Ascending aorta (tissue), 2 donors: ENCODE measurements at regions not wholly inside any gene's neighbourhood (a gene's known extent, or its start where the extent isn't known, plus 50 kb on each side); places are given as distances from the start of the nearest gene placed in this dataset.

Experiments used
- DNase-seq, 2 donors: peaks; one replicate each; pipeline ENCODE4 v3.0.0-alpha.2; 2019; ENCODE audit warnings: low spot score in 2 of 2
- H3K27ac ChIP-seq, 2 donors: fragments of 200-600 bp; sonication (generic); one replicate each; pipeline ENCODE4 v1.5.1; 2016 to 2017; ENCODE audit warnings: mild to moderate bottlenecking in 1 of 2
- H3K27me3 ChIP-seq: fragments of 200-600 bp; sonication (generic); one replicate; pipeline ENCODE4 v1.5.1; 2017
- H3K36me3 ChIP-seq, 2 donors: fragments of 200-600 bp; sonication (generic); one replicate each; pipeline ENCODE4 v1.5.1; 2016
- H3K4me1 ChIP-seq, 2 donors: fragments of 200-600 bp; sonication (generic); one replicate each; pipeline ENCODE4 v1.5.1; 2016 to 2017; ENCODE audit warnings: mild to moderate bottlenecking in 1 of 2
- H3K4me3 ChIP-seq, 2 donors: fragments of 200-600 bp; sonication (generic); one replicate each; pipeline ENCODE4 v1.5.1; 2016 to 2017; ENCODE audit warnings: mild to moderate bottlenecking in 1 of 2
- H3K9me3 ChIP-seq, 2 donors: fragments of 200-600 bp; sonication (generic); one replicate each; pipeline ENCODE4 v1.5.1; 2016
- intact Hi-C: fragments of 100-400 bp; cut with DNase I; formaldehyde crosslinking; loops from one replicate; pipeline ENCODE4 v1.15.1; 2023
- TF ChIP-seq, protein P1 (sequence below), 3 experiments: fragments of 200-600 bp in 2 of 3; fragments of 450-650 bp in 1 of 3; sonication (generic) in 2 of 3; IDR thresholded peaks; one replicate each; pipeline ENCODE4 v1.5.1; 2016 to 2019; ENCODE audit warnings: antibody characterized with exemption in 3 of 3, mild to moderate bottlenecking in 1 of 3, moderate library complexity in 1 of 3

DNA sequence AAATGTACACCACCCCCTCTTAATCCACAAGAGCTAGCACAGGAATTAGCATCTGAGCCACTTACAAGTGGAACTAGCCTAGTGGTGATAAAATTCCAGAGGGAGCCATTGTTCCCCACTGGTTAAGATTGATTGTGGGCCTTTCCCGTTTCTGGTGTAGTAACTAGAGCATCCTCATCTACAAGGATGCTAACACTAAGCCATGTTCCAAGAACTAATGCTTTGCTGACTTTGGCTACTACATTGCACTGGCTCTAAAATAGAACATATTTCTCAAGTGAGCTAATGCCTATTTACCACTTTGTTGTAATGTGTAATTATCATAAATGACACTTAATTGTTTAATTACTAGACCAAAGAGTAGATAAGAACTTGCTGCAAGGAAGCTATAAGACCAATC lies 143.7 kb downstream of the FZD1 start:
- H3K27ac ChIP-seq, result peak overlapping the region in 1 of 2 donors; percentile 36
- TF ChIP-seq, protein P1, sequence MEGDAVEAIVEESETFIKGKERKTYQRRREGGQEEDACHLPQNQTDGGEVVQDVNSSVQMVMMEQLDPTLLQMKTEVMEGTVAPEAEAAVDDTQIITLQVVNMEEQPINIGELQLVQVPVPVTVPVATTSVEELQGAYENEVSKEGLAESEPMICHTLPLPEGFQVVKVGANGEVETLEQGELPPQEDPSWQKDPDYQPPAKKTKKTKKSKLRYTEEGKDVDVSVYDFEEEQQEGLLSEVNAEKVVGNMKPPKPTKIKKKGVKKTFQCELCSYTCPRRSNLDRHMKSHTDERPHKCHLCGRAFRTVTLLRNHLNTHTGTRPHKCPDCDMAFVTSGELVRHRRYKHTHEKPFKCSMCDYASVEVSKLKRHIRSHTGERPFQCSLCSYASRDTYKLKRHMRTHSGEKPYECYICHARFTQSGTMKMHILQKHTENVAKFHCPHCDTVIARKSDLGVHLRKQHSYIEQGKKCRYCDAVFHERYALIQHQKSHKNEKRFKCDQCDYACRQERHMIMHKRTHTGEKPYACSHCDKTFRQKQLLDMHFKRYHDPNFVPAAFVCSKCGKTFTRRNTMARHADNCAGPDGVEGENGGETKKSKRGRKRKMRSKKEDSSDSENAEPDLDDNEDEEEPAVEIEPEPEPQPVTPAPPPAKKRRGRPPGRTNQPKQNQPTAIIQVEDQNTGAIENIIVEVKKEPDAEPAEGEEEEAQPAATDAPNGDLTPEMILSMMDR (IDR thresholded peaks at IDR 0.05), result no peak
- intact Hi-C loops, result no loop called here

DNA sequence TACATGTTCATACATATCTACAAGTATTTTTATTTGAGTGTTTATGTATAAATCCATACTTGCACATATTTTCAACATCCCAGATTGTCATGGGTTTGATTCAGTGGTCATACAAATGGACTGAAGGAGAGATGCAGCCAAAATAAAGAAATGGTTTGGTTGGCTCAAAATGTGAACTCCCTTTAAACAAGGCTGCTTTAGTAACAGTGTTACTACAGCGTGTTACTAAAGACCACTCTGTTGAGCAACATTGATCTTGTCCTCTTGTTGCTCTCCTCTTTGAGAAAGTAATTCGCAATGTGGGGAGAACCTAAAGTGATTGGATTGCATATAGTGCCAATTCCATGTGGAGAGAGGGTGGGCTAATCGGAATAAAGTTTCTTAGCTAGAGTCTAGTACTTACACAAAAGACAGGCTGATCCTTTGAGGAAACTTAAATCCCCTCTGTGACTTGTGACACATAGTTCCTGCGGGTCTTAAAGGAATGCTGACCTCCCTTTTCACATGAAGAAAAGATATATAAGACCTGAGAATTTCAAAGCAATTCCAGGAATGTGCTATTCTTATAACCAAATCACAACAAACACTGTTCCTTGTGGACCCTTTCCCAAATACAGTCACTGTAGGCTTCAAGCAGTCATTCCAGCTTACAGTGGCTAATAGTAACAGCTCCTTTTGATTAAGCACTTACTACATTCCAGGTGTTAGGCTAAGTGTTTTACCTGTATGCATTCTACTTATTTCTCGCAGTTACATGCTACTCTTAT lies 144.3 kb downstream of the FZD1 start:
- intact Hi-C loops, result no loop called here
- H3K36me3 ChIP-seq, result no peaks in the 10 kb centered on the region
- TF ChIP-seq, protein P1 (IDR thresholded peaks at IDR 0.05), result no peak
- H3K9me3 ChIP-seq, result no peaks in the 10 kb centered on the region
- DNase-seq, result no peak
- H3K27ac ChIP-seq, result peak overlapping the region in 1 of 2 donors; percentile 36
- H3K27me3 ChIP-seq, result no peaks in the 10 kb centered on the region
- peaks cover 0 to 11% of the 10 kb centered on the region in 2 donors for H3K4me1 ChIP-seq
- H3K4me3 ChIP-seq, result no peak overlapping the region

More for the DNA sequence above, 143.7 kb downstream of the FZD1 start:
- no peak for DNase-seq
- no peaks in the 10 kb centered on the region for H3K9me3 ChIP-seq
- H3K4me1 ChIP-seq, result peaks cover 0 to 11% of the 10 kb centered on the region in 2 donors
- no peaks in the 10 kb centered on the region for H3K36me3 ChIP-seq
- no peak overlapping the region for H3K4me3 ChIP-seq
- no peaks in the 10 kb centered on the region for H3K27me3 ChIP-seq

DNA sequence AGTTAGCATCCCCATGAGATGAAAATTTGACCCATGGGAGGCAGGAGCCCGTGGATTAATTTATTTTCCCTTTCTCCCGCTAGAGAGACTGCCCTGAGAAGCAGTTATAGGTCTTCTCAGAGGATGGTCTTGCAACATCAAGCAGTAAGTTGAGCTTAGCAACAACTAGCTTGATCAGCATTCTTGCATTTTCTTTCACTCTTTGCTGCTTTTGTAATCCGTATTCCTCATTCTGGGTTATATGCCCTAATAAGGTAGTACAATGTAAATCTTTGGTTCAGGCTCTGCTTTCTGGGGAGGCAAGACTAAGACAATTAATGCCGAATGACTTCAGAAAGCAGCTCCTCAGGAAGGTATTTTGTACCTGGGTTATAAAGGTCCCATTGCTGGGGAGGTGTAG lies 146.8 kb downstream of the FZD1 start:
- intact Hi-C loops, result no loop called here
- peaks cover 0 to 11% of the 10 kb centered on the region in 2 donors for H3K4me1 ChIP-seq
- H3K27me3 ChIP-seq, result no peaks in the 10 kb centered on the region
- TF ChIP-seq, protein P1 (IDR thresholded peaks at IDR 0.05), result no peak
- no peak overlapping the region for H3K27ac ChIP-seq
- H3K4me3 ChIP-seq, result no peak overlapping the region
- no peaks in the 10 kb centered on the region for H3K36me3 ChIP-seq
- no peak for DNase-seq
- no peaks in the 10 kb centered on the region for H3K9me3 ChIP-seq

DNA sequence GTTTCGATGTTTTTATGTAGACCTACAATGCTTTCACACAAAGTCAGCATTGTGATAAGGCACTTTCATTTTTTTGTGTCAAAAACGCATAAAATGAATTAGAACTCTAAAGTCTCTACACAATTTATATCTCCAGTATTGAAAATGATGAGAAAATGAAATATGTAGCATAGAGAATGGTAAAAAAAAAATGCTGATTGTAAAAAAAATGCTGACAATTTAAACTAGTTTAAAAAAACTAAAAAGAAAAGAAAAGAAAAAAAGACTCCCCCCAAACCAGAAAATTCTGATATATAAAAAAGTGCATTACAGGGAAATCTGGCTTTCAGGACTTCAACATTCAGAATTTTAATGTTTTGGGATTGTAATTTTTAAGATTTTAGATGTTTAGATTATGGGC lies 148.1 kb downstream of the FZD1 start:
- Histone ChIP-seq H3K4me3 (no peak overlapping the region), H3K27ac (no peak overlapping the region), H3K36me3 (no peaks in the 10 kb centered on the region), H3K27me3 (no peaks in the 10 kb centered on the region), H3K9me3 (no peaks in the 10 kb centered on the region), H3K4me1 (peaks cover 0 to 11% of the 10 kb centered on the region in 2 donors)
- DNase-seq, result no peak
- TF ChIP-seq, protein P1 (IDR thresholded peaks at IDR 0.05), result no peak
- intact Hi-C loops, result no loop called here

DNA sequence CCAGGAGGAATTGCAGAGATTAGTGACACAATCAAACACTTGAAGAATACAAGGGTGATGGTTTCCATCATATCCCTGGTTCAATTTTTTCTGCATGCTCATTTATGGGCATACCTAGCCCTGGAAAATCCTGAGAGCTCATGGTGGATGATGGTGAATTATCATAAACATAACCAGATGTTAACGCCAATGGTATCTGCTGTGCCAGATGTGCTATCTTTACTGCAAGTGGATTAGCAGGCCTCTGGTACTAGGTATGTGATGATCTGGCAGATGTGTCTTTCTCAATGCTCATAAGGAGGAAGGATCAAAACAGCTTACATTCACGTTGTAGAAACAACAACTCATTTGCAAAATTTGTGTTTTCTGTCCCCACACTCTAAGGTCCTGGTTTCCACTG lies 150.5 kb downstream of the FZD1 start:
- no peaks in the 10 kb centered on the region for H3K9me3 ChIP-seq
- DNase-seq, result no peak
- H3K27me3 ChIP-seq, result no peaks in the 10 kb centered on the region
- H3K4me1 ChIP-seq, result no peaks in the 10 kb centered on the region
- intact Hi-C loops, result no loop called here
- TF ChIP-seq, protein P1 (IDR thresholded peaks at IDR 0.05), result no peak
- H3K4me3 ChIP-seq, result no peak overlapping the region
- H3K36me3 ChIP-seq, result no peaks in the 10 kb centered on the region
- no peak overlapping the region for H3K27ac ChIP-seq
